K562 (cell line): ENCODE measurements at regions not wholly inside any gene's neighbourhood (a gene's known extent, or its start where the extent isn't known, plus 50 kb on each side); places are given as distances from the start of the nearest gene placed in this dataset.

Source experiments
- ATAC-seq: fragments of 200-7000 bp; cut with Tn5 transposase; 3 replicates; pipeline ENCODE4 v1.9.1; 2020; ENCODE audit warnings: moderate library complexity
- BruUV-seq: library from RNA; stranded (reverse); fragments of 400-500 nt; replicated peaks from 2 replicates; lab custom pipeline; 2021; lab: Mats Ljungman, UMichigan
- CTCF ChIA-PET: fragments of 300-600 bp; formaldehyde crosslinking; extraction: SDS; loops from one replicate; lab custom pipeline; 2021; ENCODE audit warnings: low intra/inter-chr PET ratio; lab: Yijun Ruan, JAX
- POLR2A ChIA-PET: fragments of 300-600, 350-650 bp; sonication (Branson Sonifier 250); formaldehyde crosslinking; extraction: SDS; loops from one replicate; lab custom pipeline; 2021; ENCODE audit warnings: antibody characterized with exemption, inconsistent platforms; lab: Yijun Ruan, JAX
- DNase-seq, 4 experiments: peaks; one replicate each; pipeline versions ENCODE4 v3.0.0 to v3.0.0-alpha.2; 2011 to 2018; ENCODE audit warnings: low spot score in 3 of 4, mixed read lengths in 3 of 4; ENCODE audit errors: extremely low read depth in 1 of 4
- FAIRE-seq: peaks from 2 replicates; lab custom pipeline; 2011; peaks lifted over from hg19 to GRCh38; lab: Jason Lieb, UNC
- H2AFZ ChIP-seq: 2 replicates; pipeline ENCODE4 v1.6.0; 2011; ENCODE audit warnings: low read depth, low read length, control low read depth, inconsistent platforms
- H3K27ac ChIP-seq: fragments of 200-600 bp; 3 replicates; pipeline ENCODE4 v1.8.0; 2011; ENCODE audit warnings: low read depth, mild to moderate bottlenecking, control low read depth, inconsistent platforms, low read length, moderate library complexity, mixed read lengths; ENCODE audit errors: extremely low read depth
- H3K27me3 ChIP-seq, 2 experiments: fragments of 300-600 bp in 1 of 2; 2 replicates in 1 of 2; 3 replicates in 1 of 2; pipeline versions ENCODE4 v1.6.0 to v1.8.0; 2011; ENCODE audit warnings: inconsistent platforms in 2 of 2, low read length in 2 of 2, mild to moderate bottlenecking in 1 of 2, mixed read lengths in 1 of 2, moderate library complexity in 1 of 2; ENCODE audit not compliant: control insufficient read depth in 2 of 2, insufficient read depth in 2 of 2
- H3K36me3 ChIP-seq: fragments of 300-600 bp; 3 replicates; pipeline ENCODE4 v1.8.0; 2011; ENCODE audit warnings: mild to moderate bottlenecking, low read length, inconsistent platforms; ENCODE audit not compliant: control insufficient read depth, insufficient read depth
- H3K4me1 ChIP-seq, 2 experiments: fragments of 200-600 bp in 1 of 2; replicated peaks in 1 of 2; 2 replicates in 1 of 2; 3 replicates in 1 of 2; pipeline versions ENCODE4 v1.5.1 to v1.8.0; 2011; ENCODE audit warnings: inconsistent platforms in 2 of 2, low read length in 2 of 2, mild to moderate bottlenecking in 1 of 2, mixed read lengths in 1 of 2, moderate library complexity in 1 of 2; ENCODE audit not compliant: control insufficient read depth in 2 of 2, insufficient read depth in 2 of 2
- H3K4me2 ChIP-seq: 2 replicates; pipeline ENCODE4 v1.6.1; 2011; ENCODE audit warnings: low read length, control low read depth, inconsistent platforms, mixed read lengths; ENCODE audit not compliant: insufficient read depth
- H3K4me3 ChIP-seq: fragments of 200-600 bp; sonication (generic), shearing (Covaris generic); 2 replicates; pipeline ENCODE4 v1.5.1; 2016; ENCODE audit warnings: control low read depth, inconsistent platforms
- H3K79me2 ChIP-seq: fragments of 200-600 bp; 3 replicates; pipeline ENCODE4 v1.8.0; 2011; ENCODE audit warnings: low read length, inconsistent platforms; ENCODE audit not compliant: control insufficient read depth, insufficient read depth
- H3K9ac ChIP-seq, 2 experiments: 2 replicates each; pipeline versions ENCODE4 v1.6.0 to v1.6.1; 2011; ENCODE audit warnings: low read depth in 2 of 2, low read length in 2 of 2, control low read depth in 1 of 2, inconsistent platforms in 1 of 2, mild to moderate bottlenecking in 1 of 2, mixed read lengths in 1 of 2; ENCODE audit not compliant: insufficient read depth in 1 of 2
- H3K9me1 ChIP-seq: one replicate; pipeline ENCODE4 v1.6.0; 2011; ENCODE audit warnings: inconsistent platforms, mild to moderate bottlenecking, low read length, moderate library complexity; ENCODE audit not compliant: control insufficient read depth, insufficient read depth
- H3K9me3 ChIP-seq: replicated peaks from 2 replicates; pipeline ENCODE4 v1.5.1; 2011; ENCODE audit warnings: low read depth, low read length, inconsistent platforms; ENCODE audit not compliant: control insufficient read depth, insufficient read depth
- H4K20me1 ChIP-seq: replicated peaks from 2 replicates; pipeline ENCODE4 v1.6.1; 2011; ENCODE audit warnings: low read length, inconsistent platforms, mixed read lengths; ENCODE audit not compliant: control insufficient read depth, insufficient read depth
- ARID1B ChIP-seq: fragments of 450-650 bp; IDR thresholded peaks from 2 replicates; pipeline ENCODE4 v1.6.1; 2016; ENCODE audit warnings: antibody characterized with exemption, mild to moderate bottlenecking, inconsistent platforms
- ATF3 ChIP-seq, 2 experiments: fragments of 450-650 bp in 1 of 2; sonication (generic) in 1 of 2; formaldehyde crosslinking in 1 of 2; IDR thresholded peaks in 1 of 2; conservative IDR thresholded peaks in 1 of 2; 2 replicates each; pipeline versions ENCODE4 v1.6.1 to v1.8.1; 2016 to 2023; ENCODE audit warnings: mild to moderate bottlenecking in 2 of 2, moderate library complexity in 2 of 2, inconsistent platforms in 1 of 2, missing genetic modification reagents in 1 of 2
- CREM ChIP-seq: IDR thresholded peaks from 2 replicates; pipeline ENCODE4 v1.6.1; 2014; ENCODE audit warnings: antibody characterized with exemption, low read depth
- E2F3 ChIP-seq: fragments of 250-450 bp; sonication (Bioruptor Pico); IDR thresholded peaks from 2 replicates; pipeline ENCODE4 v1.4.0; 2020; ENCODE audit warnings: mild to moderate bottlenecking
- EP300 ChIP-seq: IDR thresholded peaks from 2 replicates; pipeline ENCODE4 v1.6.1; 2012; ENCODE audit warnings: low read length, improper control_type of control experiment
- ESRRB ChIP-seq: fragments of 250-450 bp; sonication (Bioruptor Pico); IDR thresholded peaks from 2 replicates; pipeline ENCODE4 v1.5.0; 2020; ENCODE audit warnings: mild to moderate bottlenecking, moderate library complexity, borderline replicate concordance
- GTF2A2 ChIP-seq: IDR thresholded peaks from 2 replicates; pipeline ENCODE4 v1.6.1; 2016; ENCODE audit warnings: mild to moderate bottlenecking, missing genetic modification characterization, missing compliant biosample characterization
- HDAC6 ChIP-seq: IDR thresholded peaks from 2 replicates; pipeline ENCODE4 v1.6.1; 2012; ENCODE audit warnings: low read depth, mild to moderate bottlenecking, control low read depth, inconsistent platforms, low read length, moderate library complexity
- KLF13 ChIP-seq: fragments of 450-650 bp; IDR thresholded peaks from 2 replicates; pipeline ENCODE4 v1.6.1; 2016; ENCODE audit warnings: missing genetic modification characterization, low read depth, mild to moderate bottlenecking, missing compliant biosample characterization, moderate library complexity, borderline replicate concordance
- MAZ ChIP-seq, 2 experiments: fragments of 450-650 bp in 1 of 2; sonication (generic) in 1 of 2; formaldehyde crosslinking; IDR thresholded peaks in 1 of 2; conservative IDR thresholded peaks in 1 of 2; 2 replicates each; pipeline versions ENCODE4 v1.4.0 to v1.5.0; 2020; ENCODE audit warnings: mild to moderate bottlenecking in 1 of 2, missing genetic modification reagents in 1 of 2
- MCM3 ChIP-seq: fragments of 450-650 bp; IDR thresholded peaks from 2 replicates; pipeline ENCODE4 v1.6.1; 2016
- PTBP1 ChIP-seq: fragments of 200-400 bp; formaldehyde crosslinking; IDR thresholded peaks from 2 replicates; pipeline ENCODE4 v1.6.1; 2017; ENCODE audit warnings: low read depth, low read length
- RBM39 ChIP-seq: fragments of 200-400 bp; formaldehyde crosslinking; optimal IDR thresholded peaks from 2 replicates; pipeline ENCODE3; 2018; ENCODE audit warnings: low read depth, low read length
- SMARCE1 ChIP-seq: fragments of 450-650 bp; IDR thresholded peaks from 2 replicates; pipeline ENCODE4 v1.7.1; 2016; ENCODE audit warnings: mild to moderate bottlenecking
- TRIM24 ChIP-seq, 2 experiments: fragments of 450-650 bp; IDR thresholded peaks; 2 replicates each; pipeline ENCODE4 v1.6.1; 2016
- ZFP1 ChIP-seq: fragments of 450-650 bp; formaldehyde crosslinking; IDR thresholded peaks from 2 replicates; pipeline ENCODE4 v1.4.0; 2020; ENCODE audit warnings: mild to moderate bottlenecking, mixed read lengths
- ZNF212 ChIP-seq: fragments of 450-650 bp; formaldehyde crosslinking; IDR thresholded peaks from 2 replicates; pipeline ENCODE4 v1.4.0; 2020; ENCODE audit warnings: mild to moderate bottlenecking
- ZNF408 ChIP-seq: fragments of 250-450 bp; sonication (Bioruptor Pico); IDR thresholded peaks from 2 replicates; pipeline ENCODE4 v1.4.0; 2020; ENCODE audit warnings: low read depth, mild to moderate bottlenecking, moderate library complexity
- ZNF79 ChIP-seq: fragments of 250-450 bp; sonication (Bioruptor Pico); IDR thresholded peaks from 2 replicates; pipeline ENCODE4 v1.4.0; 2020; ENCODE audit warnings: low read depth, mild to moderate bottlenecking, moderate library complexity
- WGBS: fragments of 100-300 bp; shearing (Covaris generic); methylation state at CpG from one replicate; pipeline ENCODE4 v1.1.6; 2016; ENCODE audit warnings: low coverage, mixed read lengths; ENCODE audit not compliant: insufficient coverage; ENCODE audit errors: missing lambda C conversion rate; 5-methylcytosine and 5-hydroxymethylcytosine counted together
- in situ Hi-C: fragments of 300-500 bp; cut with MboI; formaldehyde crosslinking; loops from 4 replicates; pipeline ENCODE4 v1.15.0; 2018; ENCODE audit warnings: inconsistent platforms, mixed read lengths
- intact Hi-C: fragments of 100-400 bp; cut with micrococcal nuclease; formaldehyde crosslinking; loops from 2 replicates; pipeline ENCODE4 v1.14.2; 2022

DNA sequence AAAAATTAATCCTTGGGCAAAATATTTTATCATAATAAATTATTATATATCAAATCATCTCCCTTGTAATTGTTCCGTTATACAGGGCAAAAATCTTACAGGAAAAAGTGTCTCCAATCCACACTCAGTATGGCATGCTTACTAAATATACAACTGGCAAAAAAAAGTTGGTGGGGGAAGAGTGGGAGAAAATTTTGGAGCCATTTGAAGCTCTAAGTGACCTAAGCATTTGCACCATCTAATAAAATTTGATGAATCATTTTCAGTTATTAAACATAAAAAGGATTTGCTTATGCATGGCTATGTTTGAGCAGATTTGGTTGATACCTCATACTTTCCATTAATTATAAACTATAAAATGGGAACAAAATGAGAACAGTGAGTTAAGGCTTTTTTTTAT lies 68.1 kb upstream of the FAM9C start:
- POLR2A ChIA-PET: no interaction called here
- no TSS peak for BruUV-seq

GRCh38 chrX:13110433-13111324 lies 66.3 kb upstream of the FAM9C start:
- no peak; the same call in 2 of the 3 replicates for ATAC-seq
- no peaks in the 10 kb centered on the region for H3K79me2 ChIP-seq
- in situ Hi-C loops (no loop called here), intact Hi-C loops (no loop called here)
- no peak overlapping the region for H3K4me3 ChIP-seq
- ChIA-PET POLR2A (no interaction called here), CTCF (no interaction called here)
- no peak for DNase-seq
- no peaks in the 10 kb centered on the region for H4K20me1 ChIP-seq
- no peaks in the 10 kb centered on the region for H3K9me3 ChIP-seq
- H3K4me2 ChIP-seq: no peak overlapping the region
- FAIRE-seq: no peak
- H3K9ac ChIP-seq: no peak overlapping the region
- BruUV-seq: no TSS peak
- WGBS: 62% methylated on average over 10 of the region's 10 CpGs
- no peaks in the 10 kb centered on the region for H3K9me1 ChIP-seq
- H3K36me3 ChIP-seq: no peaks in the 10 kb centered on the region
- H3K27ac ChIP-seq: no peak overlapping the region
- H3K27me3 ChIP-seq: no peaks in the 10 kb centered on the region
- no peak overlapping the region for H2AFZ ChIP-seq
- no peaks in the 10 kb centered on the region; a peak in 1 of 5 replicates for H3K4me1 ChIP-seq
- TF ChIP-seq CREM: 0 out of 2 replicates have a peak, but pooled peaks have one; percentile 36
- TF ChIP-seq GTF2A2 (tag): no peak
- TF ChIP-seq ZFP1: no peak
- no peak for TF ChIP-seq HDAC6
- peak; percentile 54; the same call in 1 of the 2 replicates for TF ChIP-seq ARID1B
- no peak for TF ChIP-seq MCM3
- TF ChIP-seq TRIM24 (IDR thresholded peaks at IDR 0.05): peak; percentile 45 to 73; a peak in 2 of 4 replicates
- TF ChIP-seq ESRRB (CRISPR knock-in tag): no peak
- TF ChIP-seq SMARCE1: peak; percentile 36; the same call in 1 of the 2 replicates
- TF ChIP-seq E2F3 (CRISPR knock-in tag): no peak
- TF ChIP-seq ZNF212 (CRISPR knock-in tag): no peak
- TF ChIP-seq MAZ (CRISPR knock-in tag; conservative IDR thresholded peaks at IDR 0.05 in 1 of 2, IDR thresholded peaks at IDR 0.05 in 1 of 2): no peak
- peak; percentile 69 for TF ChIP-seq ATF3 (IDR thresholded peaks at IDR 0.05)
- TF ChIP-seq ATF3 (CRISPR knock-in tag; conservative IDR thresholded peaks at IDR 0.05): no peak
- peak; percentile 34; the same call in 1 of the 2 replicates for TF ChIP-seq EP300

More for the DNA sequence above, 68.1 kb upstream of the FAM9C start:
- Histone ChIP-seq H3K4me2 (no peak overlapping the region), H4K20me1 (no peaks in the 10 kb centered on the region), H3K27ac (no peak overlapping the region), H3K36me3 (no peaks in the 10 kb centered on the region), H3K9me3 (no peaks in the 10 kb centered on the region), H3K27me3 (no peaks in the 10 kb centered on the region), H3K9ac (no peak overlapping the region), H3K4me1 (no peaks in the 10 kb centered on the region; a peak in 1 of 5 replicates)
- FAIRE-seq (no peak), ATAC-seq (no peak)
- CTCF ChIA-PET: no interaction called here
- intact Hi-C loops (no loop called here), in situ Hi-C loops (no loop called here)
- 45% methylated on average over 1 of the region's 1 CpG for WGBS
- TF ChIP-seq ZNF408 (CRISPR knock-in tag) (no peak), ZNF79 (CRISPR knock-in tag) (no peak), KLF13 (tag) (no peak), PTBP1 (no peak), RBM39 (no peak)
- TF ChIP-seq, all 486 proteins: peak for 0
- no peak overlapping the region for H3K4me3 ChIP-seq
- H3K79me2 ChIP-seq: no peaks in the 10 kb centered on the region
- no peaks in the 10 kb centered on the region for H3K9me1 ChIP-seq
- no peak overlapping the region for H2AFZ ChIP-seq
- no peak for DNase-seq
